ENCODE measurements at regions not wholly inside any gene's neighbourhood (a gene's known extent, or its start where the extent isn't known, plus 50 kb on each side); places are given as distances from the start of the nearest gene placed in this dataset.
"Not testable (repeated sequence)": the region's sequence is repeated elsewhere in the genome, so short reads cannot be mapped to it uniquely, and the experiment has no call there.

DNA sequence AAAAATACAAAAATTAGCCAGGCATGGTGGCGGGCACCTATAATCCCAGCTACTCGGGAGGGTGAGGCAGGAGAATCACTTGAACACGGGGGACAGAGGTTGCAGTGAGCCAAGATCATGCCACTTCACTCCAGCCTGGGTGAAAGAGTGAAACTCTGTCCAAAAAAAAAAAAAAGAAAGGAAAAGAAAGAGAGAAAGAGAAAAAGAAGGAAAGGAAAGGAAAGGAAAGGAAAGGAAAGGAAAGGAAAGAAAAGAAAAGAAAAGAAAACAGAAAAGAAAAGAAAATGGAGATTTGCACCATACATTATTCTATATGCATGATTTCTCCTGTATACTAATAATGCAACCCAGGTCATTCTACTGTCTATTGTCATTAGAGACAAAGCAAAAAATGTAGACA lies 421.5 kb downstream of the PCDH19 start:
- H3K4me3 ChIP-seq (ENCODE audit: low read depth, low read length): not testable (repeated sequence)

DNA sequence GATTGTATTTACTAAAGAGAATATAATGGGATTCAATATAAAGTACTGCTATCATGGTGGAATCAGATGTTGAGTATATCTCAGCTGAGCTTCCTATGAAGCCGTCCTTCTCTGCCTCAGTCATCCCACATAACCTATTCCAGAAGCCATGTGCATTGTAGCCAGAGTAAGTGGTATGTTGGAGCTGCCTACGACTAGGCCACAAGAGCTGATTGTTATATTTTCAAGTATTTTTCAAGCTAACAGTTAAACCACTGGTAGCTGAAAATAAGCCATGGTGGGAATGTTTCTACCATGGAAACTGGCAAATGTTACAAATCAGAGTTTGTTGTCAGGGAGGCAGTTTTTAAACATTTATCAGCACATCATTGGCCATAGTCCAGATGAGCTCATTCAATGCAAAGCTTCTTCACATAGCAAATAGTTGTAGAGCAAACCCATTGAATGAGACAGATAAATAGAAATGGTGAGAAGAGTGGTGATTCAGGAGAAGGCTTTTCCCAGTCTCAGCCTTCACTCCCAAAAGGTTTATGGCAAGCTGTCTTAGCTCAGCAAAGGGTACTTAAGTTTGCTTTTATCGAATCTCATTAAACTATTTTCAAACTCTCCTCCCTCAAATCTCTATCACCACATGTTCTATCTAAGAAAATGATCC lies 436.4 kb downstream of the PCDH19 start:
- TF ChIP-seq, protein P1, sequence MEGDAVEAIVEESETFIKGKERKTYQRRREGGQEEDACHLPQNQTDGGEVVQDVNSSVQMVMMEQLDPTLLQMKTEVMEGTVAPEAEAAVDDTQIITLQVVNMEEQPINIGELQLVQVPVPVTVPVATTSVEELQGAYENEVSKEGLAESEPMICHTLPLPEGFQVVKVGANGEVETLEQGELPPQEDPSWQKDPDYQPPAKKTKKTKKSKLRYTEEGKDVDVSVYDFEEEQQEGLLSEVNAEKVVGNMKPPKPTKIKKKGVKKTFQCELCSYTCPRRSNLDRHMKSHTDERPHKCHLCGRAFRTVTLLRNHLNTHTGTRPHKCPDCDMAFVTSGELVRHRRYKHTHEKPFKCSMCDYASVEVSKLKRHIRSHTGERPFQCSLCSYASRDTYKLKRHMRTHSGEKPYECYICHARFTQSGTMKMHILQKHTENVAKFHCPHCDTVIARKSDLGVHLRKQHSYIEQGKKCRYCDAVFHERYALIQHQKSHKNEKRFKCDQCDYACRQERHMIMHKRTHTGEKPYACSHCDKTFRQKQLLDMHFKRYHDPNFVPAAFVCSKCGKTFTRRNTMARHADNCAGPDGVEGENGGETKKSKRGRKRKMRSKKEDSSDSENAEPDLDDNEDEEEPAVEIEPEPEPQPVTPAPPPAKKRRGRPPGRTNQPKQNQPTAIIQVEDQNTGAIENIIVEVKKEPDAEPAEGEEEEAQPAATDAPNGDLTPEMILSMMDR (IDR thresholded peaks at IDR 0.05; ENCODE audit: borderline replicate concordance, insufficient read depth, low read depth, low read length): no peak
- no peak overlapping the region for H3K4me3 ChIP-seq (ENCODE audit: low read depth, low read length)

DNA sequence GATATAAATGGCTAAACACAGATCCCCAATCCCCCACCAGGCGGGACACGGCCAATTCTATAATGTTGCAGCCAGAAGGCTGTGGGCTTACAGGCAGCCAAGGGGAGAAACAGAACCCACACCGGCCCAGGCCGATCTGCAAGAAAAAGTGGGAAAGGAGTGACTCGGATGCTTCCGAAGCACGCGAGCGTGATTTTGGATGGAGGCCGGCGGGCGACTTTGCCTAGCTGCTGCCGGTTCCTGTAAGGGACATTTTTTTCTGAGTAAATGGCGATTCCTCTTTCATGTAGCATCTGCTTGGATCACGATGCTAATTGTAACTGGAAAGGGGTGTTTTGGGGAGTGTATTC lies 470.2 kb downstream of the PCDH19 start:
- TF ChIP-seq, protein P1 (IDR thresholded peaks at IDR 0.05; ENCODE audit: borderline replicate concordance, insufficient read depth, low read depth, low read length): no peak
- no peak overlapping the region for H3K4me3 ChIP-seq (ENCODE audit: low read depth, low read length)

DNA sequence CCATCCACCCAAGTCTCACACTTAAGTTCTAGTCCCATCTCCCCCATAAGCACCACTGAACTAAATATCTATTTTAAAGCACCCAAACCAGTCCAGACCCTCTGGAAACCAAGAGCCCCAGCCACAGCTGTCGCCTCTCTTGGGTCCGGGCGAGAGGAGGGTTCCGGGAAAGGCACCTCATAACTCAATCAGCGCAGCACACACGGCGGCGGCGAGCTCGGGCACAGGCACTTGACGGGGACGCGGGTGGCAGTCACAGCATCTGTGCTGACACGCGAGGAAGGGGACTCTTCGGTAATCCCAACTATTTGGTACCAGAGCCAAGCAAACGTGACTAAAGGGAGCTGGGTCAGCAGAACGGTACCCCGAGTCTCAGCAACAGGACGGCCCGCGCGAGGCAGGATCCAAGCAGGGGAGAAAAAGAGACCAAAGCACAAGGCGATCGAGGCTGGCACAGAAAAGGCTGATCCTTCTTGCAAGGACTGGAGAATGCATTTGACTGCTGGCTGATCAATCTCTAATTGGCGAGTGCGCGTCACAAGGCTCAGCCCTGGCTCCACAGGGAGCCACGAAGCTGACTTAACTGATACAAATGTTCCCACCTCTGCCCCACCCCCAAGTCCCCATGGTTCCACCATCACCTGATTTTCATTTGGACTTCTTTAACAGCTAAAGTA lies 470.7 kb downstream of the PCDH19 start:
- H3K4me3 ChIP-seq (ENCODE audit: low read depth, low read length): not testable (repeated sequence)

DNA sequence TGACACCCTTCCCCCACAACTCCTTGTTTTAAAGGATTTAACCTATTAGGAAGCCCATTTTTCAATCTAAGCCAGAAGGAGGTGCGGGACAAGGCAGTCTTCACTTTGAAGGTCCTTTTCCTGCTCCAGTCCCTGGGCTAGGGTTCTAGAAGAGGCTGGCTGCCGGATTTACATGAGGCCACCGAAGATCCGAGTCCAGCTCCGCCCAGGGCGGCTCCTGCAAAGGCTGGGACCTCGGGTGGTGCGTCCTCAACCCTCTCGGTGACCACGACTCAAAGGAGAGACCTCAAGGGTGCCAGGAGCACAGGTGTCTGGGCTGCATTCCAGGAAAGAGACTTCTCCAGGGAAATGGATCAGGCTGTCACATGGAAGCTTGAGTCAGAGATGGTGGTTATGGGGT lies 471.6 kb downstream of the PCDH19 start:
- no peak overlapping the region for H3K4me3 ChIP-seq (ENCODE audit: low read depth, low read length)
- TF ChIP-seq, protein P1 (IDR thresholded peaks at IDR 0.05; ENCODE audit: borderline replicate concordance, insufficient read depth, low read depth, low read length): no peak

DNA sequence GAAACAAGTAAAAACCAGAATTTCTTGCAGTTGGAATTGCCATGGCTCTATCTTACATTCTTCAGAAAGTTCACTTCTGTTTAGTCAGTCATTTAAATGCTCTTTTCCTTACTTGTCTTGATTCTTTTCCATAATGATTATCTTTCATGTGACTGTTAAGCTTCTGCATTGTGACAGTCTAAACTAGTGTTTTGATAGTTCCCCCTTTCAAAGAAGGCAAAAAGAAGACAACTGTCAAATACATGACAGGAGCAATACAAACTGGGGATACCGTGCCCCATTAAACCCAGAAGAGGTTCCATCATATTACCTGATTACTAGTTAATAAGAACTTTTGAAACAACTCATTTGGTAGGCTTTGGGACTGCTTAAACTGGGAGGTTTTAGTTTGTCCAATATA lies 476.2 kb downstream of the PCDH19 start:
- H3K4me3 ChIP-seq (ENCODE audit: low read depth, low read length): no peak overlapping the region
- TF ChIP-seq, protein P1 (IDR thresholded peaks at IDR 0.05; ENCODE audit: borderline replicate concordance, insufficient read depth, low read depth, low read length): no peak

DNA sequence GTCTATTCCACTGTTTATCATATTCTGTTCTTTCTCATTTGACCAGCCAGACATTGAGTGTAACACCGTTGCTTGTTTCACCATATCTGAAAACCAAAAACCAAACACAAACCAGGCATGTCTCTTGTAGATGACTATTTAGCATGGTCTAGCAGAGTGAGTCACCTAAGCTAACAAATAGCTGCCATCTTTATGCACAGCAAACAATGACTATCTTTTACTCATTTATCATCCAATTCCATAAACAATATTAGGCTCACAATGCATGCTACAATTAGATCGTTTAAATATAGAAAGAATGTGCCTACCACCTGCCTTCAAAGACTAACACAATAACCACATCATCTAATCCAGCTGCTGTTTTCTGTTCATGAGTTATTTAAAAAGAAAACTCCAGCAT lies 495.4 kb downstream of the PCDH19 start:
- H3K4me3 ChIP-seq (ENCODE audit: low read depth, low read length): no peak overlapping the region
- TF ChIP-seq, protein P1 (IDR thresholded peaks at IDR 0.05; ENCODE audit: borderline replicate concordance, insufficient read depth, low read depth, low read length): no peak

DNA sequence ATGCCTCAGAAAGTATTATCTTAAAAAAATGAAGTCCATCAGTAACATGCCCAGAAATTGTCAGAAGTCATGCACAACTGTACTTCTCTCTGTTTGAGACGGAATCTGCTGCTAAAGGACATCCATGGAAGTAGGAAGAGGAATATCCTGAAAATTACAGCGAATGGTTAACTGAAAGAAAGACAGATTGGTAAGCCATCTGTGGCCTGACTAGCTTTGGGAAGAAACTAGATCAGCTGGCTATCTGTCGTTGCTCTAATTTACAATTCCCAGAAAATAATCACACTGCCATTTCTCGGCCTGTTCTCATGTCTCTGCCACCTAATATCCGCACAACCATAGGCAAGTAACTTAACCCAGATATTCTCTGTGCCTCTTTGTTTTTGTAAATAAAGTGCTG lies 496.5 kb downstream of the PCDH19 start:
- H3K4me3 ChIP-seq (ENCODE audit: low read depth, low read length): no peak overlapping the region
- TF ChIP-seq, protein P1 (IDR thresholded peaks at IDR 0.05; ENCODE audit: borderline replicate concordance, insufficient read depth, low read depth, low read length): no peak

Measured in GM12875 (cell line).